HepG2 (cell line): ENCODE measurements at regions not wholly inside any gene's neighbourhood (a gene's known extent, or its start where the extent isn't known, plus 50 kb on each side); places are given as distances from the start of the nearest gene placed in this dataset.
A peak's percentile ranks its signal among the peaks of the same experiment; 100 is the strongest.

Source experiments
- ATF7 ChIP-seq, 2 experiments: fragments of 450-650 bp in 1 of 2; sonication (generic) in 1 of 2; formaldehyde crosslinking in 1 of 2; IDR thresholded peaks; 2 replicates each; pipeline versions ENCODE4 v1.4.0 to v1.6.1; 2016 to 2020; ENCODE audit warnings: antibody characterized with exemption in 1 of 2, mild to moderate bottlenecking in 1 of 2, missing genetic modification reagents in 1 of 2
- CEBPB ChIP-seq: IDR thresholded peaks from 2 replicates; pipeline ENCODE4 v1.6.1; 2011; ENCODE audit warnings: low read depth, low read length, improper control_type of control experiment, borderline replicate concordance
- CTCF ChIP-seq: sonication (generic); formaldehyde crosslinking; IDR thresholded peaks from 2 replicates; pipeline ENCODE4 v1.5.0; 2020; ENCODE audit warnings: mild to moderate bottlenecking, missing genetic modification reagents, moderate library complexity
- EP300 ChIP-seq, 3 experiments: sonication (generic) in 1 of 3; formaldehyde crosslinking in 1 of 3; IDR thresholded peaks; 2 replicates each; pipeline versions ENCODE4 v1.5.1 to v1.6.1; 2011 to 2020; ENCODE audit warnings: low read depth in 2 of 3, low read length in 2 of 3, borderline replicate concordance in 1 of 3, improper control_type of control experiment in 1 of 3, mild to moderate bottlenecking in 1 of 3, missing genetic modification reagents in 1 of 3, moderate library complexity in 1 of 3
- GRHL1 ChIP-seq: sonication (generic); formaldehyde crosslinking; conservative IDR thresholded peaks from 2 replicates; pipeline ENCODE4 v1.8.0; 2022; ENCODE audit warnings: missing genetic modification reagents
- PHF8 ChIP-seq: sonication (generic); formaldehyde crosslinking; IDR thresholded peaks from 2 replicates; pipeline ENCODE4 v1.5.0; 2020; ENCODE audit warnings: missing genetic modification reagents
- ZNF326 ChIP-seq: sonication (generic); formaldehyde crosslinking; IDR thresholded peaks from 2 replicates; pipeline ENCODE4 v1.4.0; 2020; ENCODE audit warnings: missing genetic modification reagents, borderline replicate concordance
- ZNF792 ChIP-seq: IDR thresholded peaks from 2 replicates; pipeline ENCODE4 v1.6.1; 2016

- TF ChIP-seq EP300 (IDR thresholded peaks at IDR 0.05; ENCODE audit: low read depth in 2 of 2, low read length in 2 of 2) (peak in 1 of 2 experiments; percentile 32; a peak in 1 of 4 replicates), EP300 (CRISPR knock-in tag; IDR thresholded peaks at IDR 0.05; ENCODE audit: borderline replicate concordance) (no peak), ZNF326 (no peak), ZNF792 (CRISPR knock-in tag) (no peak), CEBPB (peak; percentile 73; the same call in 1 of the 2 replicates), PHF8 (CRISPR knock-in tag) (no peak), CTCF (CRISPR knock-in tag) (no peak), ATF7 (IDR thresholded peaks at IDR 0.05) (no peak), ATF7 (CRISPR knock-in tag; IDR thresholded peaks at IDR 0.05) (no peak), GRHL1 (CRISPR knock-in tag) (no peak)
Measured at GRCh38 chr1:232164078-232164963, 465.6 kb downstream of the SIPA1L2 start.
